CD4-positive, alpha-beta T cell treated with Interleukin-15 for 1 hour (primary cell): ENCODE measurements at regions not wholly inside any gene's neighbourhood (a gene's known extent, or its start where the extent isn't known, plus 50 kb on each side); places are given as distances from the start of the nearest gene placed in this dataset.
A peak's percentile ranks its signal among the peaks of the same experiment; 100 is the strongest.
"Not testable (repeated sequence)": the region's sequence is repeated elsewhere in the genome, so short reads cannot be mapped to it uniquely, and the experiment has no call there.

Source experiments
- DNase-seq: peaks from one replicate; pipeline ENCODE4 v3.0.0-alpha.2; 2020

DNA sequence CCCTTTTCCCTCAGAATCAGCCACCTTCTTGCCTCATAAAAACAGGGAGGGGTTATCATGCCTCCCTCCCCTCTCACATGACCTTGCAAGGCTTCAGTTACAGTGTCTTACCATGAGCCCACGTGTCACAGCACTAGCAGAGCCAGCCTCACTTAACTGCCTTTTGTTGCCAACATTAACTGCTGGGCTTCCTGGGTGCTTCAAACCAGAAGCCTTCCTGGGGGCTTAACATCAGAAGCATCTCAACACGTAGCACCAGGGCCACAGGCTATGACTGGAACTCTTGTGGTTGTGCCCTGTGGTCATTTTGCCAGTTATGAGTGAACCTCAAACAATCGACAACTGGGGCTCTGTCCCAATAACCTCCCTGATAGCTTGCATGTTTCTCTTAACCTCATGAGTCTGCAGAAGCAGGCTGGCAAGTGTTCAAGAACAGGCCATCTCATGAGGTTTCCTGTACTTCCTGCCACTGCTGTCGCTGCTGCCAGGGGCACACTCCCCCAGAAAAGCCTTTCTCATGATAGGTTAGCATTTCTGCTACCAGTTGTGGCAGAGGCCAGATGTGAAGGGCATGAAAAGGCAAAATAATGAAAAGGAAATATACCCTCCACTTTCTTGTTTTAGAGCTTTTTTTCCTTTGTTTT lies 132.2 kb downstream of the GLUL start:
- DNase-seq: peak; percentile 58

DNA sequence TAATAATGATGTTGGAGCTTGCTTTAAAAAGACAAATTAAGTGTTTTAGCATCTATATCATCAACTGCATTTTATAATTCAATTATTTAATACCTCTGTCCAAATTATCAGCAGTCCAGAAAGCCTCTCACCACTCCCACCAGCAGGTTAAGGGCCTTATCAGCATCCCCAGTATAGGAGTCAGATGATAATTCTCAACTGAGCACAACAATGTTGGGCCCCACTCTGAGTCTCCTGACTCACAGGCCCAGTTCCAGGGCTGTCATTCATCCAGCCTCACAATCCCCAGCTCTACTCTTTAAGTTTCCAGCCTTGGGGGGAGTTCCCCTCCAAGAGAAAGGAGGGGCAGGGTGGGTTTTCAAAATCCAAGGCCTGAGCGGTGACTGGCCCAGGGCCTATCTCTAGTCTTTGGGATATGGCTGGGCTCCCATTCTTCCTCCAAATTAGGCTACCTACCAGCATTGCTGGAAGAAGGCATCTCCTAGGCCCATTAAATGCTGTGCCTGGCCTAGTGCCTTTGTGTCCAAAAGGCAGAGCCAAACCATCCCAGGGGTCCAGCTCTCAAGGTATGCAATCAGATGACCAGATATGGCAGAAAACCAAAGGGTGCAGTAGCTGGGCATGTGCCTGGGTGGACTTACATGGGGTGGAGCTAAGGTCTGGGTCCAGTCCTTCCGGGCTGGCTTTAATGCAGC lies 134.1 kb downstream of the GLUL start:
- no peak for DNase-seq

DNA sequence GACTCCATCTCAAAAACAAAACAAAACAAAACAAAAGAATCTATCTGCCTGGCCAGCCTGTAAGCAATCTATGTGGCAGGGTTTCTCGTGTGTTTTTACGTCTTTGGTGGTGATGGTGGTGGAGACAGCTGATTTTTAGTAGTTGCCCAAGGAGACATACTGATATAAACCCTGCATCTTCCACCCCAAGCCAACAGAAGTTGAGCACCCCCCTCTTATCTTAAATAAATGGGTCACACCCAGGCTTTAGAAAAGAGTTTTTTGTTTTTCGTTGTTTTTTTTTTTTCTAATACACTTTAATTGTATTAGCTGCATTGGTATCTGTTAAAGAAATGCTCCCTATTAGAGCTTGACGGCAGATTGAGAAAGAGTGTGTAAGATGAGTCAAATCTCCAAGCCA lies 134.7 kb downstream of the GLUL start:
- no peak for DNase-seq

DNA sequence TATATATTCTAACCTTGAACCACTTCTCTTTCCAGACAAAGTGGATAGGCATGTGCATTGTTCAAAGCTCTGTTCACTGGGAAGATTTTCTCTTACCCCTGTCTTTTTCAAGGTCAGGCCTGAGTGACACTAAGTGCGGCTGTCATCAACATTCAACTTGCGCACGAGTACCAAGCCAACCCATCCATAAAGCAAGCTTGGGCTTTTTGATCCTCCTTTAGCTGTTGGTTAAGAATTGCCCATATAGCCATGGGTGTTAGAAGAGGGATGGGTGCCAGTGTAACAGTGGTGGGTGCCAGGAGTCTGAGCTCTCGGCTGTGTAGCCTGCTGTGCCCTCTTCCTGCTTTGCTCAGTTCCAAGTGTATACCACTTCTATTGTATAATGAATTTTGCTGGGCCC lies 136.1 kb downstream of the GLUL start:
- DNase-seq: no peak

DNA sequence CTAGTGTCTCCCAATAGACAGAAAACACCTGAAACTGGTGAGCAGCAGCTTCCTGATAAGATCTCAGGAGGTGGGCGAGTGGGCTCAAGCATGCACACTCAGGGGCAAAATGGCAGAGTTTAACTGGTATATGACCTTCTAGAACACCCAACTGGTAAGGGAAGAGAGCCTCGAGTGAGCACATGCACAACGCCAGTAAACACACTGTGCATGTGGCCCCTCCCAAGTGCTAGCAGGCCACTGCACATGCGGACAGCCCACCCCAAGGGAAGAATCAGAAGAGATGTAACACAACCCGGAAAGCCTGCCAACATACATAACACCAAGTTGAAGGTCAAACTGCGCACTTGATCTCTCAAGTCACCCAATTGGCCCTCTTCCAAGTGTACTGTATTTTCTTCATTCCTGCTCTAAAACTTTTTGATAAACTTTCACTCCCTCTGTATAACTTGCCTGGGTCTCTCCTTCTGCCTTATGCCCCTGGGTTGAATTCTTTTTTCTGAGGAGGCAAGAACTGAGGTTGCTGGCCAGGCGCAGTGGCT lies 138.2 kb downstream of the GLUL start:
- no peak for DNase-seq

DNA sequence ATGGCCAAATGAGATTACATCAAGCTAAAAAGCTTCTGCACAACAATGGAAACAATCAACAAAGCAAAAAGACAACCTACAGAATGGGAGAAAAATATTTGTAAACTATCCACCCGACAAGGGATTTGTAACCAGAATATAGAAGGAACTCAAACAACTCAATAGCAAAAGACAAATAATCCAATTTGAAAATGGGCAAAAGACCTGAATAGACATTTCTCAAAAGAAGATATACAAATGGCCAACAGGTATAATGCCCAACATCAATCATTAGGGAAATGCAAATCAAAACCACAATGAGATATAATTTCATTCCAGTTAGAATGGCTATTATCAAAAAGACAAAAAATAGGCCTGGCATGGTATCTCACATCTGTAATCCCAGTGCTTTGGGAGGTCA lies 140.0 kb downstream of the GLUL start:
- DNase-seq: no peak

DNA sequence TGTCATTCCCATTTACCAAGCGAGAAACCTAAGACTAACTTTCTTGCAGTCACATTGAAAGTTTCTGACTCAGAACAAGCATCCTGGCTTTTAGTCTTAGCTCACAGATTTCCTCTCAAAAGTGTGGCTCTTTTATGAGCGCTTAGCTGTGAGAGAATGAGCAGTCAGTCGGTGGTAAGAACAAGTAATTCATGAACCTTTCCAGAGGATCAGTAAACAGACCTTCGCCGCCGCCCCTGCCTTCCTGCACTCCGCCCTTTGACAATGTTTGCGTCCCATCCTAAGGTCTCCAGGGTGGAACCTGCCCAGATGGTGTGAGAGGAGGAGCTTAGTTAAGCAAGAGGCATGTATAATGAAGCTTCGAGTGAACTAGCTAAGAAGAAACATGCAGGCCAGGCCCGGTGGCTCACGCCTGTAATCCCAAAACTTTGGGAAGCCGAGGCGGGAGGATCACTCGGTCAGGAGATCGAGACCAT lies 142.4 kb downstream of the GLUL start:
- DNase-seq: no peak

DNA sequence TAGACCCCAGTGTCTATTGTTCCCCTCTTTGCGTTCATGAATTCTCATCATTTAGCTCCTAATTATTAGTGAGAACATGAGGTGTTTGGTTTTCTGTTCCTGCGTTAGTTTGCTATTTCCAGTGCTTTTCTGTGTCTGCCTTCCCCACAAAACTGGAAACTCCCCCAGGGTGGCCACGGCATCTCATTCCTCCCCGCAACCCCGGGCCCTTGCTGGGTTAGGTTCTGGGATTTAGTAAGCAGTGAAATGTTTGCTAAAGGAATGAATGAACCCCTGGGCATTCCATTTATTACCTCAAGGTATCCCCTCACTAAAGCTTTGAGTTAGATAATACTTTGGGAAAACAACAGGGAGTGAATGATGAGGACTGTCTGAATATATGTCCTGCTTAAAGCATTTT lies 142.9 kb downstream of the GLUL start:
- DNase-seq: no peak

DNA sequence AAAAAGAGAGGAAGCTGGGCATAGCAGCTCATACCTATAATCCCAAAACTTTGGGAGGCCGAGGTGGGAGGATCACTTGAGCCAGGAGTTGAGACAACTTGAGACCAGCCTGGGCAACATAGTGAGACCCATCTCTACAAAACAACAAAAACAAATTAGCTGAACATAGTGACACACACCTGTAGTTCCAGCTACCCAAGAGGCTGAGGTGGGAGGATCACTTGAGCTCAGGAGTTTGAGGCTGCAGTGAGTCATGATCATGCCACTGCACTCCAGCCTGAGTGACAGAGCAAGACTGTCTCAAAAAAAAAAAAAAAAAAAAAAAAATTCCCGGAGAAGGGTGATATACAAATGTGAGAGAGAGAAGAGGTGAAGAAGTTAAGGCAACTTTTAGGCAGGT lies 143.8 kb downstream of the GLUL start:
- not testable (repeated sequence) for DNase-seq

DNA sequence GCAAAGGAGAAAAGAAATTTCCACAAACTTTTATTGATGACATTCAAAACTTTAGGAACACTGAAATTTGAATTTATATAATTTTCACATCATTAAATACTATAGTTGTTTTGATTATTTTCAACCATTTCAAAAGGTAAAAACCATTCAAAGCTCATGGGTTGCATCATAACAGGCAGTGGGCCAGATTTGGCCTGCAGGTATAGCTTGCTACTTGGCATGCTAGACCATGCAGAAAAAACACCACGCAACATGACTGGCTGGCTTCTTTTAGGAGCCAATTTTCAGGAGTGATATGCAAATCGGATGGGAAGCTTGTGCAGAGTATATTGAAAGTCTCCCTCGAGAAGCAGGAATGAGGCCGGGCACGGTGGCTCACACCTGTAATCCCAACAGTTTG lies 144.8 kb downstream of the GLUL start:
- no peak for DNase-seq

DNA sequence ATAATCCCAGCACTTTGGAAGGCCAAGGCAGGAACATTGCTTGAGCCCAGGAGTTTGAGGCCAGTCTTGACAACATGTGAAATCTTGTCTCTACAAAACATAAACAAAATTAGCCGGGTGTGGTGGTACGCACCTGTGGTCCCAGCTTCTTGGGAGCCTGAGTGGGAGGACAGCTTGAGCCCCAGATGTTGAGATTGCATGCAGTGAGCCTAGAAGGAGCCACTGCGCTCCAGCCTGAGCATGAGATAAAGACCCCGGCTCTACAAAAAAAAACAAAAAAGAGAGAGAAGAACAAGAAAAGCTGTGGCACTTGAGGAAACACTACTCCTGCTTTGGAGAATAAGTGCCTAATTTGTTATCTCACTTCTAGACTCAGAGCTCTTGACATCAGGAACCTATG lies 146.6 kb downstream of the GLUL start:
- no peak for DNase-seq

DNA sequence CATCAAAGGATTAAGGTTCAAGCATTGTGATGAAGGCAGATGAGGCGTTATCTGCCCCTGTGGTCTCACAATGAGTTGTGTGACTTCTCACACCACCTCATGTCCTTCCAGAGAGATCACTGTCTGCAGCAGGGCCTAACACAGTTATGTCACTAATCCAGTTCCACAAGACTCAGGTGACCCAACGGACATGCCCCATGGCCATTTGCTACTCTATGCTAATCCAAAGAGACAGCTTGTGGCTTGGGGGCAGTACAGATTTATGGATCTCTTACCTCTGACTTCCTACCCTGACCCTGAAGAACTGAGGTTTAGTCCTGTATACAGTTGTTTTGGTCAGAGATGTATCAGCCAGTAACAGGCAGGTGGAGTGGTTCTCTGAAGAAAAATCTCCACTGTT lies 147.1 kb downstream of the GLUL start:
- no peak for DNase-seq

DNA sequence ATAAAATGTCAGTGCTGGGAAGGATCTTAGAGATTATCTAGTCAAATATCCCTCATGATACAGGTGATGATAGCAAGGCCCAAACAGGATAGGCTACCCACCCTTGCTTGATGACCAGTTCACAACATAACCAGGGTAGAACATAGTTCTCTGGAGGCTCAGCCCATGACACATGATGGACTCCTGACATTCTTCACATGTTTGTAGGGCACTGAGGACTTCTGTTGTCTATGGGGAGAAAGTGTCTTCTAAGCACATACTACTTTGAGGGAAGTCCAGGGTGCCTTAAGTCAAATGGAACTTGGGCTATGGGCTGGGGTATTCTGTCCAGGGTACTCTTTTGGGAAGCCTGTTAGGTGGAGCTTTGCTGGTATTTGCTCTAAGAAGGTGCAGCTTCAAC lies 148.9 kb downstream of the GLUL start:
- no peak for DNase-seq

DNA sequence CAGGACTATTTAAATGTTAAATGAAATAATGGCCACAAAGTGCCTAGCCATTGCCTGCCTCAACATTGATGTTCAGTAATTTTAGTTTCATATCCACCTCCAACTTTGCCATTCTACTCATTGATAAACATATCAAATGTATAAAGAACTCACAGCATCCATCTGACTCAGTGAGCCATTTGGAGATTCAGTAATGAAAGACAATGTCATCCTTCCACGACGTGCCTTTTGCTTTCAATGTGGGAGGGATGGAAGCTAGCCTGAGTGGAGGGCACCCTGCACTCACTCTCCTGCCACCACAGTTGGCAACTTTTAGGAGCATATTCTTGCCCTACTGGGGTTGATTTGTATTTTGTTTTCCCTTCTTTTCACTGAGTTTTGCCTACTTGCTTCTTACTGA lies 151.5 kb downstream of the GLUL start:
- no peak for DNase-seq

DNA sequence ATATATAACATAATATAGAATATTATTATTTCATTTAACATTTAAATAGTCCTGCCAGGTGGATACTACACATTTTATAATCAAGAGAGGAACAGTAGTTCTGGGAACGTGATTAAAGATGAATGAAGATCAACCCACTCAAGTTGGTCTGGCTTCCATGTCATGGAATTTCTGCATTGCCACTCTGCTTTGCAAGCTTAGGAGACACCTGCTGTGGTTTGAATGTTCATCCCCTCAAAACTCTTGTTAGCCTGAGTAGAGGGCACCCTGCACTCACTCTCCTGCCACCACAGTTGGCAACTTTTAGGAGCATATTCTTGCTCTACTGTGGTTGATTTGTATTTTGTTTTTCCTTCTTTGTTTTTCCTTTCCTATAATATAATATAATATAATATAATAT lies 153.2 kb downstream of the GLUL start:
- DNase-seq: no peak

DNA sequence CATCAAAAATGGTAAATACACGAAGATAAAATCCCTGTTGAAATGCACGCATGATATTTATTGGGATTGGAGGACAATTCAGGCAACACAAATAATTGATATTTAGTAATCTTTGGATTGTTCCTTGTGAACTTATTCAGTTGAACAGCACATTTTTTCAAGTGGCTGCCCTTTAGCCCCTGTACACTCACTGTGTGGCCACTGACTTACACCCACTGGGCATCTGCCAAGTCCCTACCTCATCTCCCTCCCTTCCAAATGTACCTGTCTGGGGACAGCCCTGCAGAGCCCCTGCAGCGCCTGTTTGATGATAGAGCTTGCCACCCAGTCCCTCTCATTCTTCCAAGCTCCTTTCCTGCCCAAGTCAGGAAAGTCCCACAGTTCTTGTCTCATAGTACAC lies 154.3 kb downstream of the GLUL start:
- DNase-seq: no peak

DNA sequence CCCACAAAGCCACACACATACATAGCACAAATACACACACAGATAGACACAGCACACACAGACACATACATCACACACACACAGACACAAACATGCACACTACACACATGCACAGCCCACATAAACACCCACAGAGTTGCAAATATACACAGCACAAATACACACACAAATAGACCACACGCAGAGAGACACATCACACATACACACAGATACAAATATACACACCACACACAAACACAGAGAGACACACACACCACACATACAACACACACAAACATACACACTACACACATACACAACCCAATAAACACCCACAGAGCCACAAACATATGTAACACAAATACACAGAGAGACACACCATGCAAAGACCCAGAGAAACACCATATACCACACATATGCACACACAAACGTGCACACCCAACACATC lies 154.9 kb downstream of the GLUL start:
- no peak for DNase-seq

DNA sequence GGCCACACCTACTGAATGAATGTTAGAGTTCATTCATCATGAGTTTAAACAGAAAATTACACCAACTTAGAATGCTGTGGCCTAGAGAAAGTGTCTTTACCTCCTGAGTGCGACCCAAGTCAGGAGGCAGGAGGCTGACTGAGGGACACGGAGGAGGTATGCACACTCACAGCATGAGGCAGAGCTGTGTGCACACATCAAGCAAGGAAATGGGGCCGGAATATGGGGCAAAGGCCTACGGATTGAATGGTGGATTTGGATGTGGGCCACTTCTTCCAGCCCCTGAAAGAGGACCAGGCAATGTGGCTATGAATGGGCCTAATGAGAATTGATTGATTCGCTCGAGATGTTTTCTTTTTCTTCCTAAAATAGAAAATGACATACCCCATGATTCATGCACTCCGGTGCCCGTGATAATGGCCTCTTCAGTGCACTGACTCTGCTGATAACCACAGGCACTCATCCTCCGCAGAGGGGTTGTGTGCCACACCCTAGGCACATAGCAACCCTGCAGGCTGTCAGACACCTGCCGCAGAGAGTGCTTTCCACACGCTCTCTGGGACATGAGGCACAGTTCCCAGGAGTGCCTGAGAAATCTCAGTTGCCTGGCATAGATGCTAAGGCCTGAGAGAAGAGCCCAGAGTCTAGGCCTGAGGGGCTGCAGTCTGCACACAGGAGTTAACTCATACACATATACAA lies 155.5 kb downstream of the GLUL start:
- no peak for DNase-seq

DNA sequence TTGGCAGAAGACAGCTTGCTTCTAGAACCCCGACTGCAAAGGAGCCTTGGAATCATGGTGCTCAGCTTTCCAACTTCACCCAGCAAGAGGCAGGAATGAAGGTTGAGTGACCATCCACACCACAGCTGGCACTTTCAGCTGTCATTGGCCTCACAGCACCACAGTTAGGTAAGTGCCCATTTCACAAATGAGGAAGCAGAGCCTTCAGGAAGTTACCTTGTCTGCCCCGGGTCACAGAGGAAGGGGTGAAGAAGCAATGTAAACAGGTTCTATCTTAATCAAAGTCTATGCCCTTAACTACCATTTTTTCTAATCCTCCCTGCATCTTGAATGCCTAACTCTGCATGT lies 156.0 kb downstream of the GLUL start:
- DNase-seq: no peak

DNA sequence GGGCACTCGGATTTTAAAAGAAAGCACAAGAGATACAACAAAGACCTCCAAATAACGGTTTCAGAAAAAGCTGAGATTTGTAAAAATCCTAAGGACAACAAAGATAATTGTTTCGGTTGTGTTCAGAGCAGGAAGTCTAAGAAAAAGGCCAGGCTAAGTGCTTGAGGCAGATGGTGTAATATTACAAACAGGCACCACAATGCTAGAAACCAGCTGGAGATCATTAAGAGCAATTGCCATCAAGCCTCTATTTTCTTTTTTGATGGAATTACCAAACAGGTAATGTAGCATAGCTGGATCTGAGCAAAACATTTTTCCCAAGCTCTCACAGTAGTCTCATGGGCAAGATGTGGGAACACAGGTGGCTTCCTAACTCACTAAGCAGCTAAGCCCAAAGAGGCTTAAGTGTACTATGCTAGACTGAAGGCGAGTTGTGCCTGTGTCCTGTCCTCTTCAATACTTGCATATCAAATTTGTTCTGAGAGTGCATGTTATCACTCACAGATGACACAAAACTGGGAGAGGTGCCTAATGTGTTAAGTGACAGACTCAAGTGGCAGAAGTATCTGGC lies 161.6 kb downstream of the GLUL start:
- DNase-seq: no peak

DNA sequence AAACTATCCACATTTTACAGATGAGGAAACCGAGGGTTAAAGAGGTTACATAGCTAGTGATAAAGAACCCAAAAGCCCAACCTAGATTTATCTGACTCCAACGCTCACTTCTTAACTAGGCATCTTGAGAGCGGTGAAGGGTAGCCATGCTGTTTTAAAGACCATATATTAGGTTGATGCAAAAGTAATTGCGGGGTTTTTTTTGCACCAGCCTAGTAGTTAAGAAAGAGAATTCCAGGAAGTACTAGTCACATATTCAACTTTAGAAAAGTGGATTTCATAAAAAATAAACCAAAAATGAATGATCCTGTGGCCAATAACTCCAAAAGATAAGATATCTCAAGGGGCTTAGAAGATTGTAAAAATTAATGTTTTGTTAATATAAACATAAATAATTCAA lies 162.1 kb downstream of the GLUL start:
- DNase-seq: no peak

DNA sequence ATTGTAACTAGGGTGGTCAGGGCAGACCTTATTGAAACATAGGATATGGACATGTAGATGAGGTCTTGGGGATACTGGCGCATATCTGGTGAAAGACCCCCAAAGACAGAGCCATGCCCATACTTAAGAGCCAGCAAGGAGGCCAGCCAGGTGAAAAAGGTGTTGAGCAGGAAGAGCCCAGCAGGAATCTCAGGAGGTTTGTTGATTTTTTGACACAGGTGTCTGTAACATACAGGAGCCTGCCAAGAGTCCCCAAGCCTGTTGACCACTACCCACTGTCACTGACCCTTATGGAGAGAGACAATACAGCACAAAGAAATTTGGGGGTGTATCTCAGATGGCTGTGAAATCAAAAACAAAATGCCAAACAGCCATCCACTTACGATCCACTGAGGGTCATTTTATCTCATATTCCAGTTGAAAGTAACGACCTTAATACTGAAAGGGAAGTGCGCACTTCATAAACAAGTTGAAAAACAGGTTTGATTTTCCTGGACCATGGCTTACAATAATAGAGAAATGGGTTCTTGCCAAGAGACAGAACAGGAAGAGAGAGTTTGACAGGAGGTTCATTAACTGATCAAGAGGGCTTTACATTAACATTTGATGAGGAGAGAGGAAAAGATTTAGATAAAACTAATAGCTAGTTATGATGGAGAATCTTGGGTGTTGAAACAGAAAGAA lies 163.6 kb downstream of the GLUL start:
- DNase-seq: no peak

DNA sequence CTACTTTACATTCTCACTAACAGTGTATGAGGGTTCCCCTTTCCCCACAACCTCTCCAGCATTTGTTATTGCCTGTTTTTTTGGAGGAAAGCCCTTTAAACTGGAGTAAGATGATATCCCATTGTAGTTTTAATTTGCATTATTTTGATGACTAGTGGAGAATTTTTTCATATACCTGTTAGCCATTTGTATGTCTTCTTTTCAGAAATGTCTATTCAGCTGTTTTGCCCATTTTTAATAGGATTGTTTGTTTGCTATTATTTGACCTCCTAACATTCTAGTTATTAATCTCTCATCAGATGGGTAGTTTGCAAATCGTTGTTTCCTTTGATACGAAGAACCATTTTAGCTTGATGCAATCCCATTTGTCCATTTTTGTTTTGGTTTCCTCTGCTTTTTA lies 165.0 kb downstream of the GLUL start:
- DNase-seq: no peak
